IgD-negative memory B cell (primary cell): ENCODE measurements at regions not wholly inside any gene's neighbourhood (a gene's known extent, or its start where the extent isn't known, plus 50 kb on each side); places are given as distances from the start of the nearest gene placed in this dataset.

Experiments
- H3K27ac Mint-ChIP-seq, 3 donors: one replicate each; pipeline ENCODE4 v1.8.0; 2020 to 2022; ENCODE audit warnings: mild to moderate bottlenecking in 3 of 3, mixed read lengths in 3 of 3, moderate library complexity in 1 of 3
- H3K27me3 Mint-ChIP-seq: one replicate; pipeline ENCODE4 v1.8.0; 2021; ENCODE audit warnings: mixed read lengths
- H3K36me3 Mint-ChIP-seq: one replicate; pipeline ENCODE4 v1.8.0; 2020; ENCODE audit warnings: mild to moderate bottlenecking, mixed read lengths
- H3K4me1 Mint-ChIP-seq, 3 donors: one replicate each; pipeline ENCODE4 v1.8.0; 2020 to 2022; ENCODE audit warnings: mixed read lengths in 3 of 3, mild to moderate bottlenecking in 1 of 3
- H3K4me3 Mint-ChIP-seq, 4 donors: one replicate each; pipeline ENCODE4 v1.8.0; 2020 to 2022; ENCODE audit warnings: mild to moderate bottlenecking in 4 of 4, mixed read lengths in 4 of 4, moderate library complexity in 3 of 4
- H3K9me3 Mint-ChIP-seq, 3 donors: one replicate each; pipeline ENCODE4 v1.8.0; 2020 to 2021; ENCODE audit warnings: mixed read lengths in 3 of 3, mild to moderate bottlenecking in 1 of 3

DNA sequence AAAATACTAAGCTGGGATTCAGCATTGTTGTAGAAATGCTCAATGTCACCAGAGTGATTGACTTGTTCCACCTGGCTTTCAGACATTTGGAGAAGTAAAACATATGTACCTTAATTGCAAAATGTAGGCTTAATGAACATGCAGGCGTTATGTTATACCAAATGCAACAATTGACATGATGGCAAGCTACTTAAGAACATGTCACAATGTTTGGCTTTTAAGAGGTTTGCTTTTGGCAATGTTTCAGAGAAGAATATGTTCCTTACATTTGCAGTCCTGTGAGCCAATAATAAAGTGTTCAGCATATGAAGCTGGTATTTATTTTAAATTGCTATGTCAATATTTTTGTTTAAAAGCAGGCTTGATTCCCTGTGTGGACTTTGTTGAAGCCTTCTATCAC is 111.7 kb upstream of the NUDT12 start:
- Mint-ChIP-seq H3K27me3 (no peaks in the 10 kb centered on the region), H3K4me1 (no peaks in the 10 kb centered on the region), H3K4me3 (no peak overlapping the region), H3K36me3 (no peaks in the 10 kb centered on the region), H3K9me3 (peaks cover 0 to 3% (median 0%) of the 10 kb centered on the region in 3 donors), H3K27ac (no peak overlapping the region)

- Mint-ChIP-seq H3K4me3 (no peak overlapping the region), H3K27me3 (no peaks in the 10 kb centered on the region), H3K9me3 (peaks cover 0 to 7% (median 2%) of the 10 kb centered on the region in 3 donors), H3K36me3 (no peaks in the 10 kb centered on the region), H3K4me1 (no peaks in the 10 kb centered on the region), H3K27ac (no peak overlapping the region)
Measured at GRCh38 chr5:103669615-103670014, 107.0 kb upstream of the NUDT12 start.

GRCh38 chr5:103668281-103668680 is 105.7 kb upstream of the NUDT12 start:
- Mint-ChIP-seq H3K9me3 (peaks cover 2 to 11% (median 4%) of the 10 kb centered on the region in 3 donors), H3K27ac (no peak overlapping the region), H3K27me3 (no peaks in the 10 kb centered on the region), H3K36me3 (no peaks in the 10 kb centered on the region), H3K4me3 (no peak overlapping the region), H3K4me1 (no peaks in the 10 kb centered on the region)

GRCh38 chr5:103667068-103667467 is 104.5 kb upstream of the NUDT12 start:
- H3K27me3 Mint-ChIP-seq = no peaks in the 10 kb centered on the region
- no peak overlapping the region for H3K4me3 Mint-ChIP-seq
- no peak overlapping the region for H3K27ac Mint-ChIP-seq
- H3K36me3 Mint-ChIP-seq = no peaks in the 10 kb centered on the region
- peaks cover 4 to 11% (median 10%) of the 10 kb centered on the region in 3 donors for H3K9me3 Mint-ChIP-seq
- no peaks in the 10 kb centered on the region for H3K4me1 Mint-ChIP-seq

- no peak overlapping the region for H3K27ac Mint-ChIP-seq
- H3K27me3 Mint-ChIP-seq = no peaks in the 10 kb centered on the region
- H3K4me1 Mint-ChIP-seq = no peaks in the 10 kb centered on the region
- H3K9me3 Mint-ChIP-seq = peaks cover 0 to 6% (median 2%) of the 10 kb centered on the region in 3 donors
- no peaks in the 10 kb centered on the region for H3K36me3 Mint-ChIP-seq
- no peak overlapping the region for H3K4me3 Mint-ChIP-seq
Measured at GRCh38 chr5:103657301-103657700, 94.7 kb upstream of the NUDT12 start.

DNA sequence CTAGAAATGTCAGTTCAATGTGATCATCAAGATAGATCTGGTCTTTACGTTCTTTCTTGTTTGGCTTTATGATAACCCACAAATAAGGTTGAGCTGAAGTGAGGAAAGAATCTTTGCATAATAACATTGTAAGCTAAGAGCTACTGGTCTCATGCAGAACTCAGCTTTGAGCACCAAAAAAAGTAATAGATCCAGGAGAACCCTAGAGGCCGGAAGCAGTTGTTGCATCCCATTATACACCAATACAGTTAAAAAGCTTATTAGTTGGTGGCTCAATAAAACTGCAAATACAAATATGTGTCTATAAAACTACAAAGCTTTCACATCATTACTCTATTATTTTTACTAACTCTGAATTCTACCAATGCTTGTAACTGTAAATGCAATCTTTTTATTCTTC is 85.5 kb upstream of the NUDT12 start:
- H3K27ac Mint-ChIP-seq = no peak overlapping the region
- H3K9me3 Mint-ChIP-seq = peaks cover 0 to 2% (median 1%) of the 10 kb centered on the region in 3 donors
- no peaks in the 10 kb centered on the region for H3K36me3 Mint-ChIP-seq
- no peaks in the 10 kb centered on the region for H3K27me3 Mint-ChIP-seq
- H3K4me3 Mint-ChIP-seq = no peak overlapping the region
- no peaks in the 10 kb centered on the region for H3K4me1 Mint-ChIP-seq

DNA sequence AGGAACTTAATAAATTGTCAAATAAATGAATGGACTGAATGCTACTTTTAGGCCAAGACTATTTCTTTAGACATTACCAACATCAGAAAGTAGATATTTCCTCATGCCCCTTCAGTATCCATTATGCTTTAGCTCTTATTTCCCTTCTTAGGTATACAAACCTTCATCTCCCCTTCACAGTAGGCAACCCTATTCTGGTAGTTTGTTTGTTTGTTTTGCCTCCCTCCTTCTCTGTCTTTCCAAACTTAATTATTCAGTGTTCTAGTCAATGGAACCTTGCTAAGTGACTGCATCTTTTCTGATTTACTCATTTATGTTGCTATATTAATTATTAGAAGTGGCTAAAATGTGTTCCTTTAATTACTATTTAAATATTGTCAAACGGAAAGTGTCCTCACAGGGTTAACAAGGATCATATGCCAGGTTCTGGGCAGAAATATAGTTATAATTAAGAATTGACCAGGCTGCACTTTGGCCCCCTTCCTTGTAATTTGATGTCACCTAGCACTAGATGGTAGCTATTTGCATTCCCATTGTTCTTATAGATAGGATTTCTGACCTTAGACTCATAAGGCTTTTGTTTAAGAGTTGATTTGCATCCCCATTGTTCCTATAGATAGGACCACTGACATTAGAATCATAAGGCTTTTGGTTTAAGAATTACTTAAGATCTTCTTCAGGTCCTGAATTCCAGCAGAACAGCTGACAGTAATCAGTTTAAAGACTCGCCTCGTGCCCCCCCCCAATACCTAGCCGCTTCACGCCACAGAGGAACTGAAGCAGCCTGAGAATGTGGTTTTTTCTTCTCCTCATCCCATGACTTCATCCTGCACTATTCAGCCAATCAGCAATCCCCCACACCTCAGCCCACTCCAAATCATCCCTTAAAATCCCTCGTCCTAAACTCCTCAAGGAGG is 84.4 kb upstream of the NUDT12 start:
- Mint-ChIP-seq H3K4me1 (no peaks in the 10 kb centered on the region), H3K4me3 (no peak overlapping the region), H3K27ac (no peak overlapping the region), H3K9me3 (peaks cover 0 to 2% (median 1%) of the 10 kb centered on the region in 3 donors), H3K27me3 (no peaks in the 10 kb centered on the region), H3K36me3 (no peaks in the 10 kb centered on the region)

DNA sequence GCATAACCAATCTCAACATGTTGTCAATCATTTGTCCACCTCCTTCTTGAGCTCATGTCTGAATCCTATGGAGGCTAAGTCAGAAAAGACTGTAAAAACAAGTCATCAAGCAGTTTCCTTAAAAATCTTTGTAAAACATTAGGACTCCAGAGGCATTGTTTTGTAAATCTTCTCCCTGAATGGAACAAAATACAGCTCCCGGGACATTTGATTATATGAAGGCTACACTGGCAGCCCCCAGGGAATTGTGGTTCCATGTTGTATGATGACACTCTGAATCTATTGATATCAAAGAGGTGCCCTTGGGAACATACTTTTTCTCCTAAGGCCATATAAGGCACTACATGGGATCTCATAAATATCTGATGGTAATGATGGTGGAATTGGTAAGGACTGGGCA is 83.2 kb upstream of the NUDT12 start:
- Mint-ChIP-seq H3K27me3 (no peaks in the 10 kb centered on the region), H3K4me1 (no peaks in the 10 kb centered on the region), H3K36me3 (no peaks in the 10 kb centered on the region), H3K27ac (no peak overlapping the region), H3K4me3 (no peak overlapping the region), H3K9me3 (peaks cover 0 to 2% (median 0%) of the 10 kb centered on the region in 3 donors)

DNA sequence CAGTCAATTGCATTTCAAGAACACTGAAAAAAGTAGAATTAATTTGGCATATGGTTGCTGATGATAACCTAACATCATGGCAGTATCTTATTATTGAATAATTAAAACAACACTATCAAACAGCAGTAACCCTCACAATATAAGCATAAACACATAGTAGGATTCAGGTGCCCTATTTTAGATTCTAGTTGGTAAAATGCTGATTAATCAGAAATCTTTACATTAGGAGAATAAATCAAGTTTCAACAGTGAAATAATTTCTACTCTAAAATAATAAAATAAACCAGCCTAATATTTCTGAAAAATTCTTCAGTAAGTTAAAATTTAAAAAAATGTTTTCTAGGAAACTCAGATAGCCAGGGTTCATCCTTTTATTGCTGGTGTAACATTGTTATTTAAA is 76.4 kb upstream of the NUDT12 start:
- no peak overlapping the region for H3K4me3 Mint-ChIP-seq
- H3K36me3 Mint-ChIP-seq = no peaks in the 10 kb centered on the region
- H3K9me3 Mint-ChIP-seq = no peaks in the 10 kb centered on the region
- no peaks in the 10 kb centered on the region for H3K4me1 Mint-ChIP-seq
- H3K27ac Mint-ChIP-seq = no peak overlapping the region
- no peaks in the 10 kb centered on the region for H3K27me3 Mint-ChIP-seq

GRCh38 chr5:103624675-103625074 is 62.1 kb upstream of the NUDT12 start:
- Mint-ChIP-seq H3K4me3 (no peak overlapping the region), H3K27me3 (no peaks in the 10 kb centered on the region), H3K4me1 (no peaks in the 10 kb centered on the region), H3K27ac (no peak overlapping the region), H3K36me3 (no peaks in the 10 kb centered on the region), H3K9me3 (peaks cover 0 to 3% (median 0%) of the 10 kb centered on the region in 3 donors)

- H3K4me3 Mint-ChIP-seq = no peak overlapping the region
- peaks cover 0 to 3% (median under 1%) of the 10 kb centered on the region in 3 donors for H3K9me3 Mint-ChIP-seq
- H3K4me1 Mint-ChIP-seq = no peaks in the 10 kb centered on the region
- H3K36me3 Mint-ChIP-seq = no peaks in the 10 kb centered on the region
- H3K27ac Mint-ChIP-seq = no peak overlapping the region
- no peaks in the 10 kb centered on the region for H3K27me3 Mint-ChIP-seq
Measured at GRCh38 chr5:103624035-103624480, 61.5 kb upstream of the NUDT12 start.

DNA sequence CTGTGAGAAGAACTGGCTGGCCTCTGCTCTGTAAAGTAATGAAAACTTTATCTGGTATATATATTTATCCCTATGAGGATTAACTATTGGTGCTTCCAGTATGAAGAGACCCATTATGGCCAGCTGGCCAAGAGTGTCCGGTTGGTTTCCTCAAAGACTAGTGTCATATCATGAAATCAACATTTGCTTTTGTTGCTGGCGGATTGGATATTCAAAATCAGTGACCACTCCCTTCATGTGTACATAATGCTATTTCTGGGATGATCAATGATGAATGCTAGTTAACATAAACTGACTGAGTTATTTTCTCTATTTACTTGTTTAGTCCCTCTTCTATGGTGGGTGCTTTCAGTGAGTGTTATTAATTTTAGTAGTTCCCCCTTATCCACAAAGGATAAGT is 60.8 kb upstream of the NUDT12 start:
- H3K36me3 Mint-ChIP-seq = no peaks in the 10 kb centered on the region
- H3K9me3 Mint-ChIP-seq = peaks cover 0 to 3% (median 1%) of the 10 kb centered on the region in 3 donors
- no peak overlapping the region for H3K4me3 Mint-ChIP-seq
- no peak overlapping the region for H3K27ac Mint-ChIP-seq
- H3K27me3 Mint-ChIP-seq = no peaks in the 10 kb centered on the region
- no peaks in the 10 kb centered on the region for H3K4me1 Mint-ChIP-seq

GRCh38 chr5:103621548-103621930 is 59.0 kb upstream of the NUDT12 start:
- H3K36me3 Mint-ChIP-seq = no peaks in the 10 kb centered on the region
- H3K4me1 Mint-ChIP-seq = peaks cover 0 to 2% (median 0%) of the 10 kb centered on the region in 3 donors
- H3K27me3 Mint-ChIP-seq = no peaks in the 10 kb centered on the region
- peaks cover 0 to 3% (median 1%) of the 10 kb centered on the region in 3 donors for H3K9me3 Mint-ChIP-seq
- H3K27ac Mint-ChIP-seq = no peak overlapping the region
- no peak overlapping the region for H3K4me3 Mint-ChIP-seq

GRCh38 chr5:103620851-103621547 is 58.4 kb upstream of the NUDT12 start:
- H3K4me1 Mint-ChIP-seq = peaks cover 0 to 2% (median 0%) of the 10 kb centered on the region in 3 donors
- H3K36me3 Mint-ChIP-seq = no peaks in the 10 kb centered on the region
- no peak overlapping the region for H3K4me3 Mint-ChIP-seq
- peaks cover 0 to 1% (median 0%) of the 10 kb centered on the region in 3 donors for H3K9me3 Mint-ChIP-seq
- H3K27me3 Mint-ChIP-seq = no peaks in the 10 kb centered on the region
- no peak overlapping the region for H3K27ac Mint-ChIP-seq

DNA sequence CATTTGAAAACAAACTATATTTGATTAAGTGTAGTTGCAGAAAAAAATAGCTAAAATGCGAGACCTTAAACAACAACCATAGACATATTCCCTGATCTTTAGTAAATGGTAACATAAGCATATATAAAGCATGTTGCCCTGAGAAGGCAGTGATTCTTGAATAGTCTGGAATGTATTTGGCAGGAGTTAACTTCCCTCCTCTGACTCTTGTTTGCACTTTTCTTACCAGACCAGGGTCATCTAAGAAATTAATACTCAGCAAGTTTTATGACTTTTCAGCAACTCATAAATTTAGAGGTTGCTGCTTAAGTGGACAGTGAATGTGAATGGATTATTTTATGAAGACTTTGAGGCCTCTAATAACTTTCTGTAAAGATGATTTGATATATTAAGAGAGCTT is 55.3 kb upstream of the NUDT12 start:
- no peaks in the 10 kb centered on the region for H3K27me3 Mint-ChIP-seq
- H3K4me1 Mint-ChIP-seq = peaks cover 0 to 2% (median 0%) of the 10 kb centered on the region in 3 donors
- H3K4me3 Mint-ChIP-seq = no peak overlapping the region
- H3K27ac Mint-ChIP-seq = no peak overlapping the region
- peaks cover 0 to 1% (median 0%) of the 10 kb centered on the region in 3 donors for H3K9me3 Mint-ChIP-seq
- H3K36me3 Mint-ChIP-seq = no peaks in the 10 kb centered on the region
